Peyer's patch (tissue), 4 donors: ENCODE measurements at regions not wholly inside any gene's neighbourhood (a gene's known extent, or its start where the extent isn't known, plus 50 kb on each side); places are given as distances from the start of the nearest gene placed in this dataset.
"Not testable (repeated sequence)": the region's sequence is repeated elsewhere in the genome, so short reads cannot be mapped to it uniquely, and the experiment has no call there.

ENCODE experiments used
- POLR2A ChIP-seq, 2 donors: fragments of 450-650 bp; IDR thresholded peaks; one replicate each; pipeline ENCODE4 v1.5.1; 2017; ENCODE audit warnings: antibody characterized with exemption in 2 of 2, mild to moderate bottlenecking in 2 of 2, moderate library complexity in 2 of 2
- TF ChIP-seq, protein P1 (sequence below), 6 experiments: fragments of 450-650 bp in 4 of 6; fragments of 200-600 bp in 2 of 6; sonication (generic) in 1 of 6; IDR thresholded peaks; one replicate each; pipeline ENCODE4 v1.5.1; 2017 to 2019; ENCODE audit warnings: antibody characterized with exemption in 6 of 6, mild to moderate bottlenecking in 3 of 6, moderate library complexity in 1 of 6

DNA sequence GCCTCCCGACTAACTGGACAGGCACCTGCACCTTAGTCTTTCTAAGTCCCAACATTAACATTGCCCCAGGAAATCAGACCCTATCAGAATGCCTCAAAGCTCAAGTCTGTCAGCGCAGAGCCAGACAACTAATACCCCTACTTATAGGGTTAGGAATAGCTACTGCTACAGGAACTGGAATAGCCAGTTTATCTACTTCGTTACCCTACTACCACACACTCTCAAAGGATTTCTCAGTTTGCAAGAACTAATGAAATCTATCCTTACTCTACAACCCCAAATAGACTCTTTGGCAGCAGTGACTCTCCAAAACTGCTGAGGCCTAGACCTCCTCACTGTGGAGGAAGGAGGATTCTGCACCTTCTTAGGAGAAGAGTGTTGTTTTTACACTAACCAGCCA, 88.5 kb downstream of the COPRS start:
- TF ChIP-seq, protein P1, sequence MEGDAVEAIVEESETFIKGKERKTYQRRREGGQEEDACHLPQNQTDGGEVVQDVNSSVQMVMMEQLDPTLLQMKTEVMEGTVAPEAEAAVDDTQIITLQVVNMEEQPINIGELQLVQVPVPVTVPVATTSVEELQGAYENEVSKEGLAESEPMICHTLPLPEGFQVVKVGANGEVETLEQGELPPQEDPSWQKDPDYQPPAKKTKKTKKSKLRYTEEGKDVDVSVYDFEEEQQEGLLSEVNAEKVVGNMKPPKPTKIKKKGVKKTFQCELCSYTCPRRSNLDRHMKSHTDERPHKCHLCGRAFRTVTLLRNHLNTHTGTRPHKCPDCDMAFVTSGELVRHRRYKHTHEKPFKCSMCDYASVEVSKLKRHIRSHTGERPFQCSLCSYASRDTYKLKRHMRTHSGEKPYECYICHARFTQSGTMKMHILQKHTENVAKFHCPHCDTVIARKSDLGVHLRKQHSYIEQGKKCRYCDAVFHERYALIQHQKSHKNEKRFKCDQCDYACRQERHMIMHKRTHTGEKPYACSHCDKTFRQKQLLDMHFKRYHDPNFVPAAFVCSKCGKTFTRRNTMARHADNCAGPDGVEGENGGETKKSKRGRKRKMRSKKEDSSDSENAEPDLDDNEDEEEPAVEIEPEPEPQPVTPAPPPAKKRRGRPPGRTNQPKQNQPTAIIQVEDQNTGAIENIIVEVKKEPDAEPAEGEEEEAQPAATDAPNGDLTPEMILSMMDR (IDR thresholded peaks at IDR 0.05) = not testable (repeated sequence)
- TF ChIP-seq POLR2A (IDR thresholded peaks at IDR 0.05) = not testable (repeated sequence)
